NCI-H2029 (cell line): ENCODE measurements at regions not wholly inside any gene's neighbourhood (a gene's known extent, or its start where the extent isn't known, plus 50 kb on each side); places are given as distances from the start of the nearest gene placed in this dataset.
"Not testable (repeated sequence)": the region's sequence is repeated elsewhere in the genome, so short reads cannot be mapped to it uniquely, and the experiment has no call there.

Source experiments
- DNase-seq: peaks from one replicate; lab custom pipeline; 2025; lab: John Stamatoyannopoulos, UW

- DNase-seq: no peak
Measured at GRCh38 chr14:85075694-85076476, 454.1 kb upstream of the FLRT2 start.

GRCh38 chr14:85077716-85078115 is 452.2 kb upstream of the FLRT2 start:
- not testable (repeated sequence) for DNase-seq

GRCh38 chr14:85079842-85080730 is 449.9 kb upstream of the FLRT2 start:
- no peak for DNase-seq

GRCh38 chr14:85084344-85084743 is 445.6 kb upstream of the FLRT2 start:
- no peak for DNase-seq

- no peak for DNase-seq
Measured at GRCh38 chr14:85085981-85086380, 444.0 kb upstream of the FLRT2 start.

- DNase-seq: no peak
Measured at GRCh38 chr14:85087201-85087600, 442.7 kb upstream of the FLRT2 start.

- DNase-seq: no peak
Measured at GRCh38 chr14:85088192-85088591, 441.8 kb upstream of the FLRT2 start.

GRCh38 chr14:85090681-85091080 is 439.3 kb upstream of the FLRT2 start:
- DNase-seq: no peak

GRCh38 chr14:85093631-85094330 is 436.2 kb upstream of the FLRT2 start:
- no peak for DNase-seq

GRCh38 chr14:85102591-85102990 is 427.4 kb upstream of the FLRT2 start:
- DNase-seq: no peak

- no peak for DNase-seq
Measured at GRCh38 chr14:85106506-85106905, 423.4 kb upstream of the FLRT2 start.

GRCh38 chr14:85112762-85113161 is 417.2 kb upstream of the FLRT2 start:
- no peak for DNase-seq

- no peak for DNase-seq
Measured at GRCh38 chr14:85115921-85116320, 414.0 kb upstream of the FLRT2 start.

- DNase-seq: no peak
Measured at GRCh38 chr14:85118274-85118673, 411.7 kb upstream of the FLRT2 start.

- DNase-seq: no peak
Measured at GRCh38 chr14:85122690-85123089, 407.3 kb upstream of the FLRT2 start.

- DNase-seq: no peak
Measured at GRCh38 chr14:85123755-85124154, 406.2 kb upstream of the FLRT2 start.

GRCh38 chr14:85124631-85125290 is 405.2 kb upstream of the FLRT2 start:
- DNase-seq: no peak

- DNase-seq: no peak
Measured at GRCh38 chr14:85125291-85125670, 404.7 kb upstream of the FLRT2 start.

GRCh38 chr14:85129921-85130320 is 400.0 kb upstream of the FLRT2 start:
- no peak for DNase-seq

- DNase-seq: no peak
Measured at GRCh38 chr14:85131226-85131922, 398.6 kb upstream of the FLRT2 start.

GRCh38 chr14:85142982-85143381 is 387.0 kb upstream of the FLRT2 start:
- no peak for DNase-seq
